SK-N-SH treated with all-trans-retinoic acid at 6 μM for 48 hours (cell line): ENCODE measurements at regions not wholly inside any gene's neighbourhood (a gene's known extent, or its start where the extent isn't known, plus 50 kb on each side); places are given as distances from the start of the nearest gene placed in this dataset.

Experiments used
- ZFP3 ChIP-seq: fragments of 250-450 bp; sonication (Bioruptor Pico); IDR thresholded peaks from 2 replicates; pipeline ENCODE4 v1.5.0; 2020; ENCODE audit warnings: mild to moderate bottlenecking, moderate library complexity
- ZNF8 ChIP-seq: fragments of 450-650 bp; formaldehyde crosslinking; IDR thresholded peaks from 2 replicates; pipeline ENCODE4 v1.5.0; 2020; ENCODE audit warnings: mild to moderate bottlenecking, moderate library complexity
- TF ChIP-seq, protein P1 (sequence below): fragments of 250-450 bp; sonication (Bioruptor Pico); IDR thresholded peaks from 2 replicates; pipeline ENCODE4 v1.8.0; 2020; ENCODE audit warnings: mild to moderate bottlenecking, moderate library complexity, borderline replicate concordance

DNA sequence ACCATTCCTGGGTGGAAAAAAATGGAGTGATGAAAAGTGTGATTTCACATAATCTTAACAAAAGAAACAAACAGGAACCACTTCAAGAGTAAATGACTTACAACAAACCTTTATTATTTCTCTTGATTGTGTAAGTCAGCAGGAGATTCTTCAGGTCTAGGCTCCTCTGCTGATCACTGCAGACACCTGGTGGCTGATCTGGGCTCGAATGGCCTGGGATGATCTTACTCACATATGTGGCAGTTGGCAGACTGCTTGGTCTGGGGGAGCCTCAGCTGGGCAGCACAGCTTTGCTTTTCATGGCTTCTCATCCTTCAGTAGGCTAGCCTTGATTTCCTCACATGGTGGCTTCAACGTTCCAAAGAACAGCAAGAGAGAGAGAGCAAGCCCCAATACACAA, 215.4 kb upstream of the PRICKLE1 start:
- TF ChIP-seq ZNF8 (no peak), ZFP3 (no peak)
- TF ChIP-seq, protein P1, sequence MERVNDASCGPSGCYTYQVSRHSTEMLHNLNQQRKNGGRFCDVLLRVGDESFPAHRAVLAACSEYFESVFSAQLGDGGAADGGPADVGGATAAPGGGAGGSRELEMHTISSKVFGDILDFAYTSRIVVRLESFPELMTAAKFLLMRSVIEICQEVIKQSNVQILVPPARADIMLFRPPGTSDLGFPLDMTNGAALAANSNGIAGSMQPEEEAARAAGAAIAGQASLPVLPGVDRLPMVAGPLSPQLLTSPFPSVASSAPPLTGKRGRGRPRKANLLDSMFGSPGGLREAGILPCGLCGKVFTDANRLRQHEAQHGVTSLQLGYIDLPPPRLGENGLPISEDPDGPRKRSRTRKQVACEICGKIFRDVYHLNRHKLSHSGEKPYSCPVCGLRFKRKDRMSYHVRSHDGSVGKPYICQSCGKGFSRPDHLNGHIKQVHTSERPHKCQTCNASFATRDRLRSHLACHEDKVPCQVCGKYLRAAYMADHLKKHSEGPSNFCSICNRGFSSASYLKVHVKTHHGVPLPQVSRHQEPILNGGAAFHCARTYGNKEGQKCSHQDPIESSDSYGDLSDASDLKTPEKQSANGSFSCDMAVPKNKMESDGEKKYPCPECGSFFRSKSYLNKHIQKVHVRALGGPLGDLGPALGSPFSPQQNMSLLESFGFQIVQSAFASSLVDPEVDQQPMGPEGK (CRISPR knock-in tag), result no peak
